ENCODE measurements at regions not wholly inside any gene's neighbourhood (a gene's known extent, or its start where the extent isn't known, plus 50 kb on each side); places are given as distances from the start of the nearest gene placed in this dataset.

GRCh38 chr7:47181746-47182361, 400.1 kb downstream of the TNS3 start:
- TF ChIP-seq CTCF (conservative IDR thresholded peaks at IDR 0.05; ENCODE audit: low read depth in 2 of 2) (no peak), JUNB (IDR thresholded peaks at IDR 0.05; ENCODE audit: unreplicated experiment) (no peak), EZH2phosphoT487 (IDR thresholded peaks at IDR 0.05; ENCODE audit: unreplicated experiment) (no peak), POLR2AphosphoS5 (IDR thresholded peaks at IDR 0.05; ENCODE audit: low read depth) (no peak), REST (IDR thresholded peaks at IDR 0.05; ENCODE audit: unreplicated experiment) (no peak), EZH2 (IDR thresholded peaks at IDR 0.05; ENCODE audit: low read depth, unreplicated experiment) (no peak), CREB1 (CRISPR knock-in tag; IDR thresholded peaks at IDR 0.05; ENCODE audit: low read depth) (no peak), ZNF114 (CRISPR knock-in tag; IDR thresholded peaks at IDR 0.05) (no peak), ZNF331 (CRISPR knock-in tag; IDR thresholded peaks at IDR 0.05; ENCODE audit: low read depth) (no peak), ETS1 (IDR thresholded peaks at IDR 0.05) (no peak), STAT1 (IDR thresholded peaks at IDR 0.05; ENCODE audit: unreplicated experiment) (no peak)
